Astrocyte (in vitro differentiated cells and primary cell): ENCODE measurements at regions not wholly inside any gene's neighbourhood (a gene's known extent, or its start where the extent isn't known, plus 50 kb on each side); places are given as distances from the start of the nearest gene placed in this dataset.
"Not testable (repeated sequence)": the region's sequence is repeated elsewhere in the genome, so short reads cannot be mapped to it uniquely, and the experiment has no call there.

Experiments
- DNase-seq: peaks from one replicate; pipeline ENCODE4 v3.0.0-alpha.2; 2010; ENCODE audit warnings: low read depth
- FAIRE-seq: peaks from 2 replicates; lab custom pipeline; 2011; peaks lifted over from hg19 to GRCh38; lab: Jason Lieb, UNC
- H2AFZ ChIP-seq: 2 replicates; pipeline ENCODE4 v1.6.0; 2012; ENCODE audit warnings: low read depth, low read length, inconsistent platforms
- H3K27ac ChIP-seq: 2 replicates; pipeline ENCODE4 v1.5.1; 2011; ENCODE audit warnings: low read depth, low read length, inconsistent platforms
- H3K27me3 ChIP-seq: 2 replicates; pipeline ENCODE4 v1.6.0; 2011; ENCODE audit warnings: low read length, inconsistent platforms; ENCODE audit not compliant: insufficient read depth
- H3K36me3 ChIP-seq: 2 replicates; pipeline ENCODE4 v1.5.1; 2011; ENCODE audit warnings: low read length, inconsistent platforms; ENCODE audit not compliant: insufficient read depth
- H3K4me1 ChIP-seq: 2 replicates; pipeline ENCODE4 v1.5.1; 2011; ENCODE audit warnings: low read length, inconsistent platforms; ENCODE audit not compliant: insufficient read depth
- H3K4me2 ChIP-seq: 2 replicates; pipeline ENCODE4 v1.6.0; 2012; ENCODE audit warnings: low read length, inconsistent platforms
- H3K4me3 ChIP-seq: 2 replicates; pipeline ENCODE4 v1.5.1; 2011; ENCODE audit warnings: low read depth, mild to moderate bottlenecking, low read length, inconsistent platforms; ENCODE audit not compliant: insufficient read depth
- H3K79me2 ChIP-seq: 2 replicates; pipeline ENCODE4 v1.6.0; 2012; ENCODE audit warnings: mild to moderate bottlenecking, low read length, inconsistent platforms; ENCODE audit not compliant: insufficient read depth
- H3K9ac ChIP-seq: 2 replicates; pipeline ENCODE4 v1.6.0; 2012; ENCODE audit warnings: mild to moderate bottlenecking, low read length, inconsistent platforms
- H3K9me3 ChIP-seq: 2 replicates; pipeline ENCODE4 v1.5.1; 2012; ENCODE audit warnings: low read depth, mild to moderate bottlenecking, low read length, inconsistent platforms; ENCODE audit not compliant: insufficient read depth
- H4K20me1 ChIP-seq: 2 replicates; pipeline ENCODE4 v1.6.0; 2012; ENCODE audit warnings: low read length, inconsistent platforms; ENCODE audit not compliant: insufficient read depth
- H3K27ac Mint-ChIP-seq: one replicate; pipeline ENCODE4 v1.8.0; 2021; ENCODE audit warnings: mild to moderate bottlenecking, mixed read lengths; ENCODE audit not compliant: unreplicated experiment
- H3K27me3 Mint-ChIP-seq: one replicate; pipeline ENCODE4 v1.8.0; 2021; ENCODE audit warnings: low read depth, mixed read lengths; ENCODE audit not compliant: unreplicated experiment
- H3K36me3 Mint-ChIP-seq: one replicate; pipeline ENCODE4 v1.8.0; 2021; ENCODE audit warnings: low read depth, mixed read lengths; ENCODE audit not compliant: unreplicated experiment
- H3K4me1 Mint-ChIP-seq: one replicate; pipeline ENCODE4 v1.8.0; 2021; ENCODE audit warnings: low read depth, mixed read lengths; ENCODE audit not compliant: unreplicated experiment
- H3K4me3 Mint-ChIP-seq: one replicate; pipeline ENCODE4 v1.8.0; 2021; ENCODE audit warnings: mild to moderate bottlenecking, moderate library complexity, mixed read lengths; ENCODE audit not compliant: unreplicated experiment
- H3K9me3 Mint-ChIP-seq: one replicate; pipeline ENCODE4 v1.8.0; 2021; ENCODE audit warnings: mild to moderate bottlenecking, mixed read lengths; ENCODE audit not compliant: unreplicated experiment
- EZH2 ChIP-seq: IDR thresholded peaks from 2 replicates; pipeline ENCODE4 v1.6.1; 2012; ENCODE audit warnings: mild to moderate bottlenecking, low read length, inconsistent platforms; ENCODE audit not compliant: insufficient read depth
- TF ChIP-seq, protein P1 (sequence below): IDR thresholded peaks from 2 replicates; pipeline ENCODE4 v1.5.1; 2011; ENCODE audit warnings: low read depth, mild to moderate bottlenecking, inconsistent platforms, low read length, moderate library complexity; ENCODE audit not compliant: insufficient read depth

GRCh38 chr7:124106575-124106974, 73.7 kb upstream of the TMEM229A start:
- no peak overlapping the region for H3K4me3 Mint-ChIP-seq
- no peak overlapping the region for H3K27ac ChIP-seq
- H3K36me3 ChIP-seq, result no peaks in the 10 kb centered on the region
- no peak overlapping the region for H3K9ac ChIP-seq
- no peaks in the 10 kb centered on the region for H3K27me3 ChIP-seq
- H3K27me3 Mint-ChIP-seq, result peaks cover 3% of the 10 kb centered on the region
- peaks cover 11% of the 10 kb centered on the region for H3K9me3 Mint-ChIP-seq
- H2AFZ ChIP-seq, result no peak overlapping the region
- H4K20me1 ChIP-seq, result no peaks in the 10 kb centered on the region
- no peaks in the 10 kb centered on the region for H3K9me3 ChIP-seq
- H3K4me3 ChIP-seq, result no peak overlapping the region
- H3K79me2 ChIP-seq, result no peaks in the 10 kb centered on the region
- H3K4me1 Mint-ChIP-seq, result no peaks in the 10 kb centered on the region
- H3K27ac Mint-ChIP-seq, result no peak overlapping the region
- no peak overlapping the region for H3K4me2 ChIP-seq
- FAIRE-seq, result no peak
- no peak for TF ChIP-seq EZH2
- TF ChIP-seq, protein P1, sequence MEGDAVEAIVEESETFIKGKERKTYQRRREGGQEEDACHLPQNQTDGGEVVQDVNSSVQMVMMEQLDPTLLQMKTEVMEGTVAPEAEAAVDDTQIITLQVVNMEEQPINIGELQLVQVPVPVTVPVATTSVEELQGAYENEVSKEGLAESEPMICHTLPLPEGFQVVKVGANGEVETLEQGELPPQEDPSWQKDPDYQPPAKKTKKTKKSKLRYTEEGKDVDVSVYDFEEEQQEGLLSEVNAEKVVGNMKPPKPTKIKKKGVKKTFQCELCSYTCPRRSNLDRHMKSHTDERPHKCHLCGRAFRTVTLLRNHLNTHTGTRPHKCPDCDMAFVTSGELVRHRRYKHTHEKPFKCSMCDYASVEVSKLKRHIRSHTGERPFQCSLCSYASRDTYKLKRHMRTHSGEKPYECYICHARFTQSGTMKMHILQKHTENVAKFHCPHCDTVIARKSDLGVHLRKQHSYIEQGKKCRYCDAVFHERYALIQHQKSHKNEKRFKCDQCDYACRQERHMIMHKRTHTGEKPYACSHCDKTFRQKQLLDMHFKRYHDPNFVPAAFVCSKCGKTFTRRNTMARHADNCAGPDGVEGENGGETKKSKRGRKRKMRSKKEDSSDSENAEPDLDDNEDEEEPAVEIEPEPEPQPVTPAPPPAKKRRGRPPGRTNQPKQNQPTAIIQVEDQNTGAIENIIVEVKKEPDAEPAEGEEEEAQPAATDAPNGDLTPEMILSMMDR, result no peak
- DNase-seq, result no peak
- H3K36me3 Mint-ChIP-seq, result no peaks in the 10 kb centered on the region
- H3K4me1 ChIP-seq, result no peaks in the 10 kb centered on the region

- no peaks in the 10 kb centered on the region for H3K36me3 Mint-ChIP-seq
- H3K4me3 Mint-ChIP-seq, result no peak overlapping the region
- TF ChIP-seq, protein P1, result peak; percentile 51
- no peak for TF ChIP-seq EZH2
- Histone ChIP-seq H3K4me1 (no peaks in the 10 kb centered on the region), H4K20me1 (no peaks in the 10 kb centered on the region), H3K4me3 (no peak overlapping the region), H3K4me2 (no peak overlapping the region), H3K9me3 (no peaks in the 10 kb centered on the region), H2AFZ (no peak overlapping the region), H3K36me3 (no peaks in the 10 kb centered on the region), H3K79me2 (no peaks in the 10 kb centered on the region), H3K27ac (no peak overlapping the region), H3K9ac (no peak overlapping the region), H3K27me3 (no peaks in the 10 kb centered on the region)
- FAIRE-seq, result no peak
- H3K27ac Mint-ChIP-seq, result no peak overlapping the region
- H3K4me1 Mint-ChIP-seq, result no peaks in the 10 kb centered on the region
- peaks cover 8% of the 10 kb centered on the region for H3K9me3 Mint-ChIP-seq
- no peaks in the 10 kb centered on the region for H3K27me3 Mint-ChIP-seq
- DNase-seq, result no peak
These were observed 68.4 kb upstream of the TMEM229A start for GRCh38 chr7:124101173-124101768.

DNA sequence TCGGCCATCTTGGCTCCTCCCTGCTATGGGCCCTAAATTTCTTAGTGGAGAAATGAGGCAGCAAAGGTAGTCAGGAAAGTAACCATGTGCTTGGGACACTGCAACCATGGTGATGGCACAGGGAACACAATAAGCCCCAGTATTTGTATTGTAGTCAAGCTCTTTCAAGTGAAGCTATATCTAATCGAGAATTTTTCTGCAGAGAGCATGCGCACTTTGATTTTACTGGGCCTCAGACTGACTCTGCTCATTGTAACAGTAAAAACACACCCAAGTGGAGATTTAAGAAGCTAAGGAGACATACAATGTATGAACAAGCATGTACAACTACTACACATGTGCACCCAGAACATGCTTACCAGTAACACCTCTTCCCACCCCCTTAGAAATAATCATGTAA, 67.3 kb upstream of the TMEM229A start:
- H3K36me3 Mint-ChIP-seq, result no peaks in the 10 kb centered on the region
- FAIRE-seq, result no peak
- H2AFZ ChIP-seq, result no peak overlapping the region

GRCh38 chr7:124099585-124099984, 66.7 kb upstream of the TMEM229A start:
- H3K27ac Mint-ChIP-seq, DNase-seq, H3K36me3 ChIP-seq, H3K79me2 ChIP-seq, H3K9ac ChIP-seq, H3K36me3 Mint-ChIP-seq, H3K4me1 Mint-ChIP-seq, H3K9me3 ChIP-seq, H3K4me2 ChIP-seq, H3K27me3 Mint-ChIP-seq, H3K4me1 ChIP-seq, FAIRE-seq, H3K4me3 ChIP-seq, H3K27ac ChIP-seq, H3K4me3 Mint-ChIP-seq, H3K27me3 ChIP-seq, H2AFZ ChIP-seq, H4K20me1 ChIP-seq, H3K9me3 Mint-ChIP-seq: not testable (repeated sequence)

More for the DNA sequence above, 67.3 kb upstream of the TMEM229A start:
- Histone ChIP-seq H3K4me2 (no peak overlapping the region), H4K20me1 (no peaks in the 10 kb centered on the region), H3K79me2 (no peaks in the 10 kb centered on the region), H3K4me3 (no peak overlapping the region), H3K4me1 (no peaks in the 10 kb centered on the region), H3K9me3 (no peaks in the 10 kb centered on the region), H3K9ac (no peak overlapping the region), H3K27ac (no peak overlapping the region), H3K27me3 (no peaks in the 10 kb centered on the region), H3K36me3 (no peaks in the 10 kb centered on the region)
- no peaks in the 10 kb centered on the region for H3K27me3 Mint-ChIP-seq
- H3K4me1 Mint-ChIP-seq, result no peaks in the 10 kb centered on the region
- H3K9me3 Mint-ChIP-seq, result peaks cover 8% of the 10 kb centered on the region
- H3K27ac Mint-ChIP-seq, result no peak overlapping the region
- no peak overlapping the region for H3K4me3 Mint-ChIP-seq
- no peak for TF ChIP-seq EZH2
- TF ChIP-seq, protein P1, result no peak
- DNase-seq, result no peak
